Endodermal cell (in vitro differentiated cells): ENCODE measurements at regions not wholly inside any gene's neighbourhood (a gene's known extent, or its start where the extent isn't known, plus 50 kb on each side); places are given as distances from the start of the nearest gene placed in this dataset.
"Not testable (repeated sequence)": the region's sequence is repeated elsewhere in the genome, so short reads cannot be mapped to it uniquely, and the experiment has no call there.

Source experiments
- DNase-seq: peaks from one replicate; pipeline ENCODE4 v3.0.0-alpha.2; 2017
- H3K27ac ChIP-seq: 2 replicates; pipeline ENCODE4 v1.5.1; 2013; ENCODE audit warnings: mild to moderate bottlenecking, low read depth, low read length, moderate library complexity
- H3K27me3 ChIP-seq: 2 replicates; pipeline ENCODE4 v1.6.1; 2013; ENCODE audit warnings: mild to moderate bottlenecking, low read length, moderate library complexity; ENCODE audit not compliant: insufficient read depth, control insufficient read depth, poor library complexity, severe bottlenecking
- H3K36me3 ChIP-seq: 2 replicates; pipeline ENCODE4 v1.7.0; 2013; ENCODE audit warnings: mild to moderate bottlenecking, low read length, moderate library complexity; ENCODE audit not compliant: control insufficient read depth, insufficient read depth
- H3K4me1 ChIP-seq: one replicate; pipeline ENCODE4 v1.7.0; 2013; ENCODE audit warnings: low read length; ENCODE audit not compliant: control insufficient read depth, insufficient read depth
- H3K4me3 ChIP-seq: 2 replicates; pipeline ENCODE4 v1.5.1; 2013; ENCODE audit warnings: mild to moderate bottlenecking, low read length, moderate library complexity
- H3K9ac ChIP-seq: 2 replicates; pipeline ENCODE4 v1.6.1; 2013; ENCODE audit warnings: mild to moderate bottlenecking, low read length, moderate library complexity; ENCODE audit not compliant: poor library complexity, severe bottlenecking; ENCODE audit errors: extremely low read depth
- H3K9me3 ChIP-seq: 2 replicates; pipeline ENCODE4 v1.6.1; 2013; ENCODE audit warnings: mild to moderate bottlenecking, low read length, moderate library complexity; ENCODE audit not compliant: control insufficient read depth
- H3K27ac Mint-ChIP-seq: 2 replicates; pipeline ENCODE4 v1.8.0; 2020; ENCODE audit warnings: mixed read lengths
- H3K27me3 Mint-ChIP-seq: 2 replicates; pipeline ENCODE4 v1.8.0; 2021; ENCODE audit warnings: mild to moderate bottlenecking, mixed read lengths; ENCODE audit not compliant: insufficient read depth
- H3K36me3 Mint-ChIP-seq: 2 replicates; pipeline ENCODE4 v1.8.0; 2020; ENCODE audit warnings: low read depth, mixed read lengths
- H3K4me1 Mint-ChIP-seq: 2 replicates; pipeline ENCODE4 v1.8.0; 2020; ENCODE audit warnings: mixed read lengths
- H3K4me3 Mint-ChIP-seq: 2 replicates; pipeline ENCODE4 v1.8.0; 2020; ENCODE audit warnings: mild to moderate bottlenecking, moderate library complexity, mixed read lengths
- H3K9me3 Mint-ChIP-seq: 2 replicates; pipeline ENCODE4 v1.8.0; 2020; ENCODE audit warnings: mild to moderate bottlenecking, mixed read lengths
- WGBS, 2 experiments: methylation state at CpG; one replicate each; pipeline versions ENCODE4 v1.1.5 to v1.1.7; 2013; ENCODE audit warnings: missing lambda C conversion rate in 2 of 2, mixed read lengths in 1 of 2; ENCODE audit not compliant: insufficient coverage in 1 of 2, insufficient read length in 1 of 2; 5-methylcytosine and 5-hydroxymethylcytosine counted together
- TF ChIP-seq, protein P1 (sequence below): fragments of 200-600 bp; sonication (generic); conservative IDR thresholded peaks from 2 replicates; pipeline ENCODE4 v1.5.0; 2021; ENCODE audit warnings: antibody characterized with exemption, mild to moderate bottlenecking

DNA sequence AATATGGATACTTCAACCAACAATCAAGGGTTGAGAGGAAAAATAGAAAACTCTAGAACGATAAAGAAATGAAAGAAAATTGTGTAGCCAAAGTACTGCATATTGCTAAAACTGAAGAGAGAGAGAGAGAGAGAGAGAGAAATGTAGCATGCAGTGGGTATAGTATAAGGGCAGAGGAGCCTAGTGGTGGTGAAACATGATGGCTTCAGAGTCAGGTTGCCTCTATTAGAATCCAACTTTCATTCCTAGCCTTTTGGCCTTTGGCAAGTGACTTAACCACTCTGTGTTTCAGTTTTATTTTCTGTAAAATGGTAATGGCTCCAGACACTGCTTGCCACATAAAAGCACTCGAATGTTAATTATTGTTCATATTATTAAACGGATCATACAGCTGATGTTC, 71.2 kb upstream of the NAF1 start:
- DNase-seq: no peak
- H3K4me3 Mint-ChIP-seq: no peak overlapping the region
- H3K27ac Mint-ChIP-seq: no peak overlapping the region
- 96 to 97% methylated on average over 3 of the region's 3 CpGs for WGBS, 2 experiments
- Histone ChIP-seq H3K4me1 (no peaks in the 10 kb centered on the region), H3K27me3 (no peaks in the 10 kb centered on the region), H3K36me3 (no peaks in the 10 kb centered on the region), H3K27ac (no peak overlapping the region), H3K9me3 (peaks cover 16% of the 10 kb centered on the region), H3K9ac (no peak overlapping the region), H3K4me3 (no peak overlapping the region)
- peaks cover 7% of the 10 kb centered on the region for H3K4me1 Mint-ChIP-seq
- H3K9me3 Mint-ChIP-seq: peaks cover 24% of the 10 kb centered on the region
- no peaks in the 10 kb centered on the region for H3K27me3 Mint-ChIP-seq
- H3K36me3 Mint-ChIP-seq: peaks cover 12% of the 10 kb centered on the region
- TF ChIP-seq, protein P1, sequence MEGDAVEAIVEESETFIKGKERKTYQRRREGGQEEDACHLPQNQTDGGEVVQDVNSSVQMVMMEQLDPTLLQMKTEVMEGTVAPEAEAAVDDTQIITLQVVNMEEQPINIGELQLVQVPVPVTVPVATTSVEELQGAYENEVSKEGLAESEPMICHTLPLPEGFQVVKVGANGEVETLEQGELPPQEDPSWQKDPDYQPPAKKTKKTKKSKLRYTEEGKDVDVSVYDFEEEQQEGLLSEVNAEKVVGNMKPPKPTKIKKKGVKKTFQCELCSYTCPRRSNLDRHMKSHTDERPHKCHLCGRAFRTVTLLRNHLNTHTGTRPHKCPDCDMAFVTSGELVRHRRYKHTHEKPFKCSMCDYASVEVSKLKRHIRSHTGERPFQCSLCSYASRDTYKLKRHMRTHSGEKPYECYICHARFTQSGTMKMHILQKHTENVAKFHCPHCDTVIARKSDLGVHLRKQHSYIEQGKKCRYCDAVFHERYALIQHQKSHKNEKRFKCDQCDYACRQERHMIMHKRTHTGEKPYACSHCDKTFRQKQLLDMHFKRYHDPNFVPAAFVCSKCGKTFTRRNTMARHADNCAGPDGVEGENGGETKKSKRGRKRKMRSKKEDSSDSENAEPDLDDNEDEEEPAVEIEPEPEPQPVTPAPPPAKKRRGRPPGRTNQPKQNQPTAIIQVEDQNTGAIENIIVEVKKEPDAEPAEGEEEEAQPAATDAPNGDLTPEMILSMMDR: no peak

DNA sequence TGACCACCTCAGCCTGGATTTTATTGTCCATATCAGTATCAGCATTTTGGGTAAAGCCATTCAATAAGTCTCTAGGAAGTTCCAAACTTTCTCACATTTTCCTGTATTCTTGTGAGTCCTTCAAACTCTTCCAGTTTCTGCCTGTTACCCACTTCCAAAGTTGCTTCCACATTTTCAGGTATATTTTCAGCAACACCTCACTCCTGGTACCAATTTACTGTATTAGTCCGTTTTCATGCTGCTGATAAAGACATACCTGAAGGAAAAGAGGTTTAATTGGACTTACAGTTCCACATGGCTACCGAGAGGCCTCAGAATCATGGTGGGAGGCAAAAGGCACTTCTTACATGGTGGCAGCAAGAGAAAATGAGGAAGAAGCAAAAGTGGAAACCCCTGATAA, 69.7 kb upstream of the NAF1 start:
- H3K4me1 ChIP-seq, H3K36me3 ChIP-seq, H3K27ac ChIP-seq, DNase-seq, H3K4me3 ChIP-seq, H3K9ac ChIP-seq, H3K27me3 Mint-ChIP-seq, H3K4me3 Mint-ChIP-seq, H3K4me1 Mint-ChIP-seq, H3K27me3 ChIP-seq, H3K27ac Mint-ChIP-seq: not testable (repeated sequence)
- peaks cover 24% of the 10 kb centered on the region for H3K9me3 Mint-ChIP-seq
- peaks cover 12% of the 10 kb centered on the region for H3K36me3 Mint-ChIP-seq
- peaks cover 16% of the 10 kb centered on the region for H3K9me3 ChIP-seq
- 87 to 100% methylated on average over 1 to 2 of the region's 2 CpGs for WGBS, 2 experiments

DNA sequence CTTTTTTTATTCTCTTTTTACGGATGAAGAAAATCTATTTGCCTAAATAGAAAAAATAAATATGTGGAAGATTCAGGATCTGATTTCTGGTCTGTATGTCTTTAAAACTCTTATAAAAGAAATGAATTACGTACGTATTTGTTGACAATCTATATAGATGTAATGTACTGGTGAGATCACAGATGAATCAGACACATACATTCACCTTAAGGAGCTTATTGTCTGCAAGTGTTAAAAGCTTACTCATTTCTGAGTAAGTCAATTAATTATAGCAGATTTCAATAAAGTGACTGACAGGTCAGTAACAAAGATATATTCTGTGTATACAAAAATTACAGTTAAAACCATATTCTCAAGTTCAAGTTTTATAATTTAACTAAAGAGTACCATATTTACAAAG, 66.6 kb upstream of the NAF1 start:
- Histone ChIP-seq H3K27me3 (no peaks in the 10 kb centered on the region), H3K4me1 (no peaks in the 10 kb centered on the region), H3K27ac (no peak overlapping the region), H3K9me3 (peaks cover 16% of the 10 kb centered on the region), H3K9ac (no peak overlapping the region), H3K4me3 (no peak overlapping the region), H3K36me3 (no peaks in the 10 kb centered on the region)
- peaks cover 12% of the 10 kb centered on the region for H3K36me3 Mint-ChIP-seq
- no peaks in the 10 kb centered on the region for H3K27me3 Mint-ChIP-seq
- TF ChIP-seq, protein P1: no peak
- H3K4me1 Mint-ChIP-seq: no peaks in the 10 kb centered on the region
- WGBS, 2 experiments: 92% methylated on average over 3 of the region's 3 CpGs; no CpG with 5 or more reads in 1 of the 2 experiments
- H3K9me3 Mint-ChIP-seq: peaks cover 24% of the 10 kb centered on the region
- H3K4me3 Mint-ChIP-seq: no peak overlapping the region
- no peak overlapping the region for H3K27ac Mint-ChIP-seq
- no peak for DNase-seq

DNA sequence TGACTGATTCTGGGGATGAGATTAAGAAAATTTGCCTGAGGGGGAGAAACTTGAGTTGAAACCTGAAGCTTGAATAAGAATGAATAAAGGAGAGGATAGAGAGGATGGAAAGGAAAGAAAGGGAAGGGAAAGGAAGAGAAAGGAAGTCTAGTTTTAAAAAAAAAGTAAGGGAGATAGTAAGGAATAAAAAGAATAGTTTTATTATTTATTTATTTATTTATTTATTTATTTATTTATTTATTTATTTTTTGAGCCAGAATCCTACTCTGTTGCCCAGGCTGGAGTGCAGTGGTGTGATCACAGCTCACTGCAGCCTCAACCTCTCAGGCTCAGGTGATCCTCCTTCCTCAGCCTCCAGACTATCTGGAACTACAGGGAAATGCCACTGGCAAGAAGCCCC, 62.0 kb upstream of the NAF1 start:
- no peaks in the 10 kb centered on the region for H3K27me3 Mint-ChIP-seq
- Histone ChIP-seq H3K4me3 (no peak overlapping the region), H3K9ac (no peak overlapping the region), H3K9me3 (no peaks in the 10 kb centered on the region), H3K27me3 (no peaks in the 10 kb centered on the region), H3K4me1 (no peaks in the 10 kb centered on the region), H3K36me3 (no peaks in the 10 kb centered on the region), H3K27ac (no peak overlapping the region)
- no peak overlapping the region for H3K27ac Mint-ChIP-seq
- DNase-seq: no peak
- TF ChIP-seq, protein P1: no peak
- no peaks in the 10 kb centered on the region for H3K36me3 Mint-ChIP-seq
- H3K4me1 Mint-ChIP-seq: no peaks in the 10 kb centered on the region
- peaks cover 12% of the 10 kb centered on the region for H3K9me3 Mint-ChIP-seq
- no peak overlapping the region for H3K4me3 Mint-ChIP-seq
